MCF 10A (cell line): ENCODE measurements at regions not wholly inside any gene's neighbourhood (a gene's known extent, or its start where the extent isn't known, plus 50 kb on each side); places are given as distances from the start of the nearest gene placed in this dataset.
"Not testable (repeated sequence)": the region's sequence is repeated elsewhere in the genome, so short reads cannot be mapped to it uniquely, and the experiment has no call there.

Source experiments
- BruUV-seq: library from RNA; stranded (reverse); fragments of 400-500 nt; replicated peaks from 2 replicates; lab custom pipeline; 2021; lab: Mats Ljungman, UMichigan
- CTCF ChIA-PET: fragments of 300-600 bp; sonication (Branson Sonifier 250); formaldehyde crosslinking; extraction: SDS; loops from one replicate; lab custom pipeline; 2021; ENCODE audit warnings: antibody characterized with exemption, inconsistent platforms; lab: Yijun Ruan, JAX
- POLR2A ChIA-PET: fragments of 300-600, 350-650 bp; sonication (Branson Sonifier 250); formaldehyde crosslinking; extraction: SDS; loops from one replicate; lab custom pipeline; 2020; ENCODE audit warnings: antibody characterized with exemption, inconsistent platforms; lab: Yijun Ruan, JAX
- DNase-seq: peaks from one replicate; pipeline ENCODE4 v3.0.0-alpha.2; 2018; ENCODE audit not compliant: unreplicated experiment
- H3K27ac Mint-ChIP-seq: one replicate; pipeline ENCODE4 v1.8.0; 2022; ENCODE audit warnings: mild to moderate bottlenecking, low read depth, mixed read lengths; ENCODE audit not compliant: unreplicated experiment
- H3K27me3 Mint-ChIP-seq: one replicate; pipeline ENCODE4 v1.8.0; 2022; ENCODE audit warnings: mixed read lengths; ENCODE audit not compliant: insufficient read depth, unreplicated experiment
- H3K36me3 Mint-ChIP-seq: one replicate; pipeline ENCODE4 v1.8.0; 2022; ENCODE audit warnings: mild to moderate bottlenecking, moderate library complexity, mixed read lengths; ENCODE audit not compliant: insufficient read depth, unreplicated experiment
- H3K4me1 Mint-ChIP-seq: one replicate; pipeline ENCODE4 v1.8.0; 2022; ENCODE audit warnings: mixed read lengths; ENCODE audit not compliant: insufficient read depth, unreplicated experiment
- H3K4me3 Mint-ChIP-seq: one replicate; pipeline ENCODE4 v1.8.0; 2022; ENCODE audit warnings: mild to moderate bottlenecking, moderate library complexity, mixed read lengths; ENCODE audit not compliant: unreplicated experiment
- H3K9me3 Mint-ChIP-seq: one replicate; pipeline ENCODE4 v1.8.0; 2022; ENCODE audit warnings: mixed read lengths; ENCODE audit not compliant: unreplicated experiment
- CTCF ChIP-seq: fragments of 200-600 bp; IDR thresholded peaks from one replicate; pipeline ENCODE4 v1.8.0; 2022; ENCODE audit warnings: antibody characterized with exemption, mild to moderate bottlenecking; ENCODE audit not compliant: unreplicated experiment
- intact Hi-C: fragments of 100-400 bp; cut with micrococcal nuclease; formaldehyde crosslinking; loops from 2 replicates; pipeline ENCODE4 v1.14.1; 2022

- Mint-ChIP-seq H3K27ac (no peak overlapping the region), H3K4me3 (no peak overlapping the region), H3K36me3 (no peaks in the 10 kb centered on the region), H3K9me3 (no peaks in the 10 kb centered on the region), H3K4me1 (no peaks in the 10 kb centered on the region), H3K27me3 (peaks cover under 1% of the 10 kb centered on the region)
- intact Hi-C loops: no loop called here
- no peak for TF ChIP-seq CTCF
- no TSS peak for BruUV-seq
- POLR2A ChIA-PET: no interaction called here
- DNase-seq: no peak
- CTCF ChIA-PET: no interaction called here
Observed at GRCh38 chrX:96102997-96103396, 581.6 kb upstream of the DIAPH2 start.

GRCh38 chrX:96112689-96113088, 572.0 kb upstream of the DIAPH2 start:
- Mint-ChIP-seq H3K36me3 (no peaks in the 10 kb centered on the region), H3K27ac (no peak overlapping the region), H3K27me3 (peaks cover 19% of the 10 kb centered on the region), H3K9me3 (peaks cover 6% of the 10 kb centered on the region), H3K4me1 (no peaks in the 10 kb centered on the region), H3K4me3 (no peak overlapping the region)
- BruUV-seq: no TSS peak
- DNase-seq: no peak
- no peak for TF ChIP-seq CTCF
- ChIA-PET POLR2A (no interaction called here), CTCF (interaction anchor here (0.6 to 0.7 kb wide), 3 partner anchors 20 to 1509 kb away, joined by 3 to 4 read pairs (median 3); no protein-coding TSS in a partner anchor)
- intact Hi-C loops: no loop called here

DNA sequence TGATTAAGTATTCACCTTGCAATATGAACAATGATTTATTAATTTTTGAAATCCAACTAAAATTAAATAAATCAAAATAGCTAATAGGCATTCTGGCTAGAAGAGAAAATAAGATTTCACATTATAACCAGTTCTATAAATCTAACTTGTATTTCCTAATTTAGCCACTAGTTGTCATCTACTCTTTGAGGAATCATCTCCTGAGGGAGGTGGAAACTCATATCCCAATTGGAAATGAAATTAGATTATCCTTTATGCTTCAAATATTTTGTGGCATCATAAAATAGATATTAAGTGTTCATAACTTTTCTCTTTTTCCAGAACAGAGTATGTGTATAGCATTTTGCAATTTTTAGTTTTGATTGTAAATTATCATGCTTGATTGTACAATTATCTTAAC, 558.5 kb upstream of the DIAPH2 start:
- intact Hi-C loops: no loop called here
- Mint-ChIP-seq H3K27ac (no peak overlapping the region), H3K36me3 (no peaks in the 10 kb centered on the region), H3K27me3 (no peaks in the 10 kb centered on the region), H3K4me3 (no peak overlapping the region), H3K4me1 (no peaks in the 10 kb centered on the region), H3K9me3 (no peaks in the 10 kb centered on the region)
- CTCF ChIA-PET: no interaction called here
- DNase-seq: no peak
- POLR2A ChIA-PET: no interaction called here
- no TSS peak for BruUV-seq
- TF ChIP-seq CTCF: no peak

DNA sequence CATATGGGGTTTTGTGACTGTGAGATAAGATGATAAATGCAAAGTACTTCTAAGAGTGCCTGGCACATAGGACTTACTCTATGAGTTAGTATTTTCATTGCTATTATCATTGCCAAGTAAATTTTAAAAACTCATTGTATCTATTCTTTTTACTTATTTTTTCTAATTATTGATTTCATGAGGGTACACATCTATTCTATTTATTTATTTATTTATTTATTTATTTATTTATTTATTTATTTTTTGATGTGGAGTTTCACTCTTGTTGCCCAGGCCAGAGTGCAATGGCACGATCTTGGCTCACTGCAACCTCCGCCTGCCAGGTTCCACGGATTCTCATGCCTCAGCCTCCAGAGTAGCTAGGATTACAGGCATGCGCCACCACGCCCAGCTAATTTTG, 556.6 kb upstream of the DIAPH2 start:
- not testable (repeated sequence) for H3K27me3 Mint-ChIP-seq, H3K36me3 Mint-ChIP-seq, H3K4me3 Mint-ChIP-seq, H3K4me1 Mint-ChIP-seq, H3K9me3 Mint-ChIP-seq, DNase-seq, H3K27ac Mint-ChIP-seq, BruUV-seq
- ChIA-PET CTCF (interaction anchor here (0.6 kb wide), 1 partner anchor 150 kb away, joined by 3 read pairs; no protein-coding TSS in a partner anchor), POLR2A (interaction anchor here (0.6 kb wide), 1 partner anchor 601 kb away, joined by 4 read pairs; no protein-coding TSS in a partner anchor)
- intact Hi-C loops: loop anchor here (1.0 kb wide), 1 partner anchor 39 kb away; no protein-coding TSS in a partner anchor

- Mint-ChIP-seq H3K4me3 (no peak overlapping the region), H3K36me3 (no peaks in the 10 kb centered on the region), H3K9me3 (no peaks in the 10 kb centered on the region), H3K27ac (no peak overlapping the region), H3K4me1 (no peaks in the 10 kb centered on the region), H3K27me3 (no peaks in the 10 kb centered on the region)
- no peak for TF ChIP-seq CTCF
- no TSS peak for BruUV-seq
- CTCF ChIA-PET: interaction anchor here (0.6 kb wide), 1 partner anchor 9 kb away, joined by 4 read pairs; no protein-coding TSS in a partner anchor
- intact Hi-C loops: no loop called here
- POLR2A ChIA-PET: no interaction called here
- DNase-seq: no peak
Observed at GRCh38 chrX:96140796-96141195, 543.8 kb upstream of the DIAPH2 start.
